ENCODE measurements at regions not wholly inside any gene's neighbourhood (a gene's known extent, or its start where the extent isn't known, plus 50 kb on each side); places are given as distances from the start of the nearest gene placed in this dataset.
"Not testable (repeated sequence)": the region's sequence is repeated elsewhere in the genome, so short reads cannot be mapped to it uniquely, and the experiment has no call there.

GRCh38 chr18:22504251-22505030 lies 86.7 kb upstream of the CTAGE1 start:
- no peak for DNase-seq

- DNase-seq, result no peak
These were observed 87.5 kb upstream of the CTAGE1 start for GRCh38 chr18:22505141-22505591.

DNA sequence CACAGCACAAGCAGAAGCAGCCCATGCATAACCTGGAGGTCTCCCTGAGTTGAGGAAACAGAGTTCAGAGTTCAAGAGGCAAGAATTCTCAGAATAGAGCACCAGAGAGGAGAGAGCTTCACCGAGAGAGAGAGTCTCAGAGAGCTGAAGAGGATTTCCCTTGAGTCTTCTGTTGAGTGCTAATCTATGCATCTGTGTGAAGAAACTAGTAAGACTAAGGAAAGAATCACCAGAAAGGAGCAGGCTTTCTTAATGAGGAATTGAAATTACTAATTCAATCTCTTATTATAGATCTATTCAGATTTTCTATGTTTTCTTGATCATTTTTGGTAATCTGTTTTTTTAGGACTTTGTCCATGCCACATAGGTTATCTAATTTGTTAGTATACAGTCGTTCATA lies 89.3 kb upstream of the CTAGE1 start:
- no peak for DNase-seq

GRCh38 chr18:22509423-22509822 lies 91.7 kb upstream of the CTAGE1 start:
- no peak for DNase-seq

DNA sequence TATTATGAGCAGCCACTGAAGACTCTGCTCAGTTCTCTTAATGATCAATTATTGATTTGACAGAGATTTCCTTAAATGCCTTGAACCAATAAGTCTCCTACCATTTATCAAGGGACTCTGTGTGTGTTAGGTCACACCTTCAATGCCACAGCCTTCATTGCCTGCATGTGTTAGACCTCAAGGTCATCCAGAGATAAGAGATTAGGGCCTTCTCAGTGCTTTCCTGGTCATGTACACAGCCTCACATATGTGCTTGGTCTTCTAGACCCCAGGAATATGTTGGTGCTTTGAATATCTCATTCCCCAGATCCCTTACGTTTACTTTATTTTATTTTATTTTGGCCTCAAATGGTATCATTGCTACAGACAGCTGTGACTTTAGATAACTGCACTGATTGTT lies 93.0 kb upstream of the CTAGE1 start:
- DNase-seq, result no peak

DNA sequence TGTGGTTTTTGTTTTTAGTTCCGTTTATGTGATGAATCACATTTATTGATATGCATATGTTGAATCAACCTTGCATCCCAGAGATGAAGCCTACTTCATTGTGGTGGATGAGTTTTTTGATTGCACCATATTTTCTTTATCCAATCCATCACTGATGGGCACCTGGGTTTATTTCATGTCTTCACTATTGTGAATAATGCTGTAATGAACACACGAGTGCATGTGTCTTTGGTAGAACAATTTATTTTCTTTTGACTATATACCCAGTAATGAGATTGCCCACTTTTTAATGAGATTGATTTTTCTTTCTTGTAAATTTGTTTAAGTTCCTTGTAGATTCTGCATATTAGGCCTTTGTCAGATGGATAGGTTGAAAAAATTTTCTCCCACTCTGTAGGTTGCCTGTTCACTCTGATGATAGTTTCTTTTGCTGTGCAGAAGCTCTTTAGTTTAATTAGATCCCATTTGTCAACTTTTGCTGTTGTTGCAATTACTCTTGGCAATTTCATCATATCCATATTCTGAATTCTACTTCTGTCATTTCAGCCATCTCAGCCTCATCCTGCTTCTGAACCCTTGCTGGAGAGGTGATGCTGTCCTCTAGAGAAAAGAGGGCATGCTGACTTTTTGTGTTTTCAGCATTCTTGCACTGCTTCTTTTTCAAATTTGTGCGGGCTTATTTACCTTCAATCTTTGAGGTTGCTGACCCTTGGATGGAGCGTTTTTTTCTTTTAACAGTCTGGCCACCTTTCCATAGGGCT lies 96.2 kb upstream of the CTAGE1 start:
- no peak for DNase-seq

DNA sequence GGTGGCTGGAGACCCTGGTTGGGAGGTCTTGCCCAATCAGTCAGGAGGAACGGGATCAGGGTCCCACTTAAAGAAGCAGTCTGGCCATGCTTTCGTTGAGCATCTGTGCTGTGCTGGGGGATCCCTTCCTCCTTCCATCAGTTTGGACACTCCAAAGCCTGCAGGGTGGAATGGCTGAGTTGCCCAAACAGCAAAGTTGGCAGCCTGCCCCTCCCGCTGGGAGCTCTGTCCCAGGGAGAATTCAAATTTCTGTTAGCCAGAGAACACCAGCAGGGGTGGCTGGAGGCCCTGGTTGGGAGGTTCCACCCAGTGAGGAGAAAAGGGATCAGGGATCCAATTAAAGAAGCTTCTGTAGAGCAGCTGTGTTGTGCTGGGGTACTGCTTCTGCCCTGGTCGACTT lies 96.9 kb upstream of the CTAGE1 start:
- DNase-seq, result no peak

GRCh38 chr18:22515250-22515649 lies 97.5 kb upstream of the CTAGE1 start:
- DNase-seq, result no peak

DNA sequence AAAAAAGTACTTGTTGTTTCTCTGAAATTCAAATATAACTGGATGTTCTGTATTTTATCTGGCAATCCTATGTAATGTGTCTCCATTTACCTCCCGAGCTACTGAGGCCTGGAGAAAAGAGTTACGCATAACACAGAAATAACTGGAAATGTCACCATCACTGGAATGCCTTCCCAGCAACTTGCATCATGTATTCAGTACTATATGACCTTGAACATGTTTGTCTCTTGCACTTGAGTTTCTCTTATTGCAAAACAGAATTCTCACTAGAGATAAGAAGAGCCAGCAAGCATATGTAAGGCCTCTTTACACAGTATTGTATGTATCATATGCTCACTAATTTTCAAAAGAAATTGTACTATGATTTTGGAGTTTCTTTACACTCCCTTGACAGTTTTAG lies 99.6 kb upstream of the CTAGE1 start:
- no peak for DNase-seq

- DNase-seq, result no peak
These were observed 103.5 kb upstream of the CTAGE1 start for GRCh38 chr18:22521026-22521707.

- no peak for DNase-seq
These were observed 105.8 kb upstream of the CTAGE1 start for GRCh38 chr18:22523481-22523880.

DNA sequence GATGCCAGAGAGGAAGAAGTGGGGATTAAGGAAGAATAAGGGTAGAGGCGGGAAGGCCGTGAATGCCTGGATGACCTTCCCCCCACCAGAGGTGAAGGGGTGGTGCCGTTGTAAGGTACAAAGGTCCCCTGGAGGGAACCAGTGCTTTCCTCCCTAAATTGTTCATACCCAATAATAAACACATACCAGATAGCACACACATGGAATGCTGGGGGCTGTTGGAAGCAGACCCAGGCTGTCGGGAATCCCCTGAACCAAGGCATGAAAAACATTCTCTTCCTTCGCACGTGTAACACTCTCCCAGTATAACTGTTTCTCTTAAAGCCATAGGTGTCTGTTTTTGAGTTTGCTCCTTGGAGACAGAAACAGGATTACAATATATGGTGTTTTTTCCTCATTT lies 107.1 kb upstream of the CTAGE1 start:
- DNase-seq, result no peak

GRCh38 chr18:22525313-22525712 lies 107.6 kb upstream of the CTAGE1 start:
- DNase-seq, result no peak

GRCh38 chr18:22525883-22526282 lies 108.2 kb upstream of the CTAGE1 start:
- no peak for DNase-seq

DNA sequence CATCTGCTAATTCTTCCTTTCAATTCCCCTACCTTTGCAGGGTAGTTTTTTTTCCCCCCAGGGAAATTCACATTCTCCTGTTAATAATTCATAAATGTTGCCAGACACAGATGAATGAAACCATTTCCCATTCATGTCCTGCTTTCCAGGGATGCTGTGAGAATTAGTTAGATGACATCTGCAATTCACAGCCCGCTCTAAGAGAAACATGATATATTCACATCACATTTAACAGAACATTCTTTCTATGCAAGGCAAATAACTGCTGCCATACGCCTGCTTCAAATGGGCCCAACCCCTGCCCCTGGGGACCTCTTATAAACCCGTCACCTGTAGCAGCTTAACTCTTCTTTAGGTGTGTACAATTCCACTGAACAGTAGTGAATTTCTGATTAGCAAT lies 110.6 kb upstream of the CTAGE1 start:
- DNase-seq, result no peak

- DNase-seq, result not testable (repeated sequence)
These were observed 117.0 kb upstream of the CTAGE1 start for GRCh38 chr18:22534706-22535105.

- no peak for DNase-seq
These were observed 118.8 kb upstream of the CTAGE1 start for GRCh38 chr18:22536558-22536957.

- no peak for DNase-seq
These were observed 120.7 kb upstream of the CTAGE1 start for GRCh38 chr18:22538426-22538825.

- DNase-seq, result no peak
These were observed 121.5 kb upstream of the CTAGE1 start for GRCh38 chr18:22539051-22539765.

- no peak for DNase-seq
These were observed 123.5 kb upstream of the CTAGE1 start for GRCh38 chr18:22541232-22541631.

- DNase-seq, result no peak
These were observed 124.7 kb upstream of the CTAGE1 start for GRCh38 chr18:22542406-22542835.

DNA sequence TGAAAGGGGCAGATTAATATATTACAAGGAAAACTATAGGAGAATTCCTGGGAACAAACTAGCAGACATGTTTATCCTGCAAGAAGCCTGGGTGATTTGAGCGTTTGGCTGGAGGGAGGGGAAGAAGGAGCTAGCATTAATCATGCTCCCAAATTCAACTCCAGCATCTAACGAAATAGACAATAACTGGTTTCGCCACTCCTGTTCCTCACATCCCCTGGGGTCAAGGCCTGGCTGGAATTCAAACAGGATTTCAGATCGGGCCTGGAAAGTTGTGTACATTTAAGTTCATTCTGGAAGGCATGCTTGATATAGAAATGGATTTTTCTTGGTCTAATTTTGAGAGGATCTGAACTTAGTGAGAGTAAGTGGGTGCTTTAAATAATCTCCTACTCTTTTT lies 126.1 kb upstream of the CTAGE1 start:
- no peak for DNase-seq

- DNase-seq, result no peak
These were observed 126.9 kb upstream of the CTAGE1 start for GRCh38 chr18:22544626-22545025.
